ENCODE measurements at regions not wholly inside any gene's neighbourhood (a gene's known extent, or its start where the extent isn't known, plus 50 kb on each side); places are given as distances from the start of the nearest gene placed in this dataset.

GRCh38 chr2:4168834-4169233 is 465.5 kb downstream of the DCDC2C start:
- Histone ChIP-seq H3K9me3 (peaks cover 77% of the 10 kb centered on the region), H3K4me2 (no peak overlapping the region), H3K36me3 (no peaks in the 10 kb centered on the region), H3K27ac (no peak overlapping the region), H3K27me3 (no peaks in the 10 kb centered on the region), H3K4me1 (no peaks in the 10 kb centered on the region), H4K20me1 (no peaks in the 10 kb centered on the region), H3K4me3 (no peak overlapping the region; the same call in 1 of the 2 replicates), H3K9ac (no peak overlapping the region)
- no peak for TF ChIP-seq Cebpa-rat (IDR thresholded peaks at IDR 0.05)

- no peak for TF ChIP-seq Cebpa-rat (IDR thresholded peaks at IDR 0.05)
- Histone ChIP-seq H3K9me3 (peaks cover 85% of the 10 kb centered on the region), H3K36me3 (0 out of 2 replicates have a peak, but pooled peaks cover 8% of the 10 kb centered on the region), H3K4me3 (0 out of 2 replicates have a peak overlapping the region, but pooled peaks have one; percentile 7), H3K4me1 (no peaks in the 10 kb centered on the region), H4K20me1 (no peaks in the 10 kb centered on the region), H3K27ac (no peak overlapping the region), H3K27me3 (no peaks in the 10 kb centered on the region), H3K9ac (no peak overlapping the region), H3K4me2 (no peak overlapping the region)
Observed at GRCh38 chr2:4174796-4175195, 471.4 kb downstream of the DCDC2C start.

- Histone ChIP-seq H3K4me1 (no peaks in the 10 kb centered on the region), H3K36me3 (0 out of 2 replicates have a peak, but pooled peaks cover 8% of the 10 kb centered on the region), H3K4me3 (no peak overlapping the region), H3K4me2 (no peak overlapping the region), H3K27me3 (no peaks in the 10 kb centered on the region), H3K9ac (no peak overlapping the region), H4K20me1 (no peaks in the 10 kb centered on the region), H3K27ac (no peak overlapping the region), H3K9me3 (peaks cover 80% of the 10 kb centered on the region)
- TF ChIP-seq Cebpa-rat (IDR thresholded peaks at IDR 0.05): no peak
Observed at GRCh38 chr2:4175343-4175742, 472.0 kb downstream of the DCDC2C start.

GRCh38 chr2:4180631-4181030 is 477.3 kb downstream of the DCDC2C start:
- Histone ChIP-seq H3K4me2 (no peak overlapping the region), H3K4me1 (no peaks in the 10 kb centered on the region), H3K27me3 (no peaks in the 10 kb centered on the region), H3K4me3 (no peak overlapping the region), H3K27ac (no peak overlapping the region), H4K20me1 (no peaks in the 10 kb centered on the region), H3K9ac (no peak overlapping the region), H3K36me3 (0 out of 2 replicates have a peak, but pooled peaks cover 5% of the 10 kb centered on the region), H3K9me3 (peaks cover 38% of the 10 kb centered on the region)
- TF ChIP-seq Cebpa-rat (IDR thresholded peaks at IDR 0.05): no peak

- Histone ChIP-seq H3K4me3 (no peak overlapping the region), H4K20me1 (no peaks in the 10 kb centered on the region), H3K36me3 (0 out of 2 replicates have a peak, but pooled peaks cover under 1% of the 10 kb centered on the region), H3K9ac (no peak overlapping the region), H3K4me2 (no peak overlapping the region), H3K27me3 (no peaks in the 10 kb centered on the region), H3K27ac (no peak overlapping the region), H3K4me1 (no peaks in the 10 kb centered on the region), H3K9me3 (peaks cover 33% of the 10 kb centered on the region)
- no peak for TF ChIP-seq Cebpa-rat (IDR thresholded peaks at IDR 0.05)
Observed at GRCh38 chr2:4181062-4181461, 477.7 kb downstream of the DCDC2C start.

- Histone ChIP-seq H3K27ac (no peak overlapping the region), H3K4me1 (no peaks in the 10 kb centered on the region), H3K27me3 (no peaks in the 10 kb centered on the region), H3K4me2 (no peak overlapping the region), H3K4me3 (no peak overlapping the region), H3K9me3 (peaks cover 48% of the 10 kb centered on the region), H4K20me1 (no peaks in the 10 kb centered on the region), H3K36me3 (no peaks in the 10 kb centered on the region), H3K9ac (no peak overlapping the region)
- no peak for TF ChIP-seq Cebpa-rat (IDR thresholded peaks at IDR 0.05)
Observed at GRCh38 chr2:4188561-4188960, 485.2 kb downstream of the DCDC2C start.

GRCh38 chr2:4190548-4190947 is 487.2 kb downstream of the DCDC2C start:
- H3K36me3 ChIP-seq: no peaks in the 10 kb centered on the region
- no peak for TF ChIP-seq Cebpa-rat (IDR thresholded peaks at IDR 0.05)
- no peaks in the 10 kb centered on the region for H3K27me3 ChIP-seq
- H4K20me1 ChIP-seq: no peaks in the 10 kb centered on the region
- H3K4me1 ChIP-seq: no peaks in the 10 kb centered on the region
- no peak overlapping the region for H3K9ac ChIP-seq
- no peak overlapping the region for H3K4me3 ChIP-seq
- no peak overlapping the region for H3K27ac ChIP-seq
- peaks cover 38% of the 10 kb centered on the region for H3K9me3 ChIP-seq
- no peak overlapping the region for H3K4me2 ChIP-seq

- H3K27me3 ChIP-seq: no peaks in the 10 kb centered on the region
- no peak overlapping the region for H3K4me2 ChIP-seq
- no peaks in the 10 kb centered on the region for H3K36me3 ChIP-seq
- peaks cover 38% of the 10 kb centered on the region for H3K9me3 ChIP-seq
- no peak overlapping the region for H3K4me3 ChIP-seq
- H3K9ac ChIP-seq: no peak overlapping the region
- H3K4me1 ChIP-seq: no peaks in the 10 kb centered on the region
- no peak overlapping the region for H3K27ac ChIP-seq
- H4K20me1 ChIP-seq: no peaks in the 10 kb centered on the region
- no peak for TF ChIP-seq Cebpa-rat (IDR thresholded peaks at IDR 0.05)
Observed at GRCh38 chr2:4192119-4192518, 488.7 kb downstream of the DCDC2C start.

- no peak overlapping the region for H3K4me2 ChIP-seq
- no peak for TF ChIP-seq Cebpa-rat (IDR thresholded peaks at IDR 0.05)
- peaks cover 10% of the 10 kb centered on the region; the same call in 1 of the 2 replicates for H3K4me1 ChIP-seq
- no peak overlapping the region for H3K9ac ChIP-seq
- H3K27me3 ChIP-seq: no peaks in the 10 kb centered on the region
- H4K20me1 ChIP-seq: no peaks in the 10 kb centered on the region
- no peak overlapping the region for H3K4me3 ChIP-seq
- peaks cover 12% of the 10 kb centered on the region; the same call in 1 of the 2 replicates for H3K9me3 ChIP-seq
- no peak overlapping the region for H3K27ac ChIP-seq
- H3K36me3 ChIP-seq: no peaks in the 10 kb centered on the region
Observed at GRCh38 chr2:4214444-4215205, 511.2 kb downstream of the DCDC2C start.

GRCh38 chr2:4217737-4218136 is 514.4 kb downstream of the DCDC2C start:
- Histone ChIP-seq H3K9ac (no peak overlapping the region), H4K20me1 (no peaks in the 10 kb centered on the region), H3K4me2 (no peak overlapping the region), H3K27me3 (no peaks in the 10 kb centered on the region), H3K4me1 (no peaks in the 10 kb centered on the region), H3K9me3 (peaks cover 10% of the 10 kb centered on the region; the same call in 1 of the 2 replicates), H3K4me3 (no peak overlapping the region), H3K27ac (no peak overlapping the region), H3K36me3 (no peaks in the 10 kb centered on the region)
- no peak for TF ChIP-seq Cebpa-rat (IDR thresholded peaks at IDR 0.05)
